ENCODE measurements at regions not wholly inside any gene's neighbourhood (a gene's known extent, or its start where the extent isn't known, plus 50 kb on each side); places are given as distances from the start of the nearest gene placed in this dataset.
A peak's percentile ranks its signal among the peaks of the same experiment; 100 is the strongest.

- TF ChIP-seq, protein P1, sequence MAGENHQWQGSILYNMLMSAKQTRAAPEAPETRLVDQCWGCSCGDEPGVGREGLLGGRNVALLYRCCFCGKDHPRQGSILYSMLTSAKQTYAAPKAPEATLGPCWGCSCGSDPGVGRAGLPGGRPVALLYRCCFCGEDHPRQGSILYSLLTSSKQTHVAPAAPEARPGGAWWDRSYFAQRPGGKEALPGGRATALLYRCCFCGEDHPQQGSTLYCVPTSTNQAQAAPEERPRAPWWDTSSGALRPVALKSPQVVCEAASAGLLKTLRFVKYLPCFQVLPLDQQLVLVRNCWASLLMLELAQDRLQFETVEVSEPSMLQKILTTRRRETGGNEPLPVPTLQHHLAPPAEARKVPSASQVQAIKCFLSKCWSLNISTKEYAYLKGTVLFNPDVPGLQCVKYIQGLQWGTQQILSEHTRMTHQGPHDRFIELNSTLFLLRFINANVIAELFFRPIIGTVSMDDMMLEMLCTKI (IDR thresholded peaks at IDR 0.05; ENCODE audit: partially characterized antibody), result no peak
- peak; percentile 95 for TF ChIP-seq PHB2 (IDR thresholded peaks at IDR 0.05; ENCODE audit: low read depth)
- no peak for TF ChIP-seq ELF2 (CRISPR knock-in tag; IDR thresholded peaks at IDR 0.05)
- peak; percentile 94 for TF ChIP-seq LARP7 (IDR thresholded peaks at IDR 0.05)
- peak; percentile 99 for TF ChIP-seq CBFA2T2 (conservative IDR thresholded peaks at IDR 0.05)
- TF ChIP-seq GTF2B (IDR thresholded peaks at IDR 0.05; ENCODE audit: extremely low read depth, insufficient read length), result no peak
- TF ChIP-seq TCFL5 (CRISPR knock-in tag; conservative IDR thresholded peaks at IDR 0.05), result 0 out of 2 replicates have a peak, but pooled peaks have one; percentile 19
- TF ChIP-seq TCF3 (CRISPR knock-in tag; IDR thresholded peaks at IDR 0.05), result peak; percentile 99
- TF ChIP-seq GABPA (tag; conservative IDR thresholded peaks at IDR 0.05; ENCODE audit: low read depth), result peak; percentile 8; the same call in 1 of the 2 replicates
- peak; percentile 68; the same call in 1 of the 2 replicates for TF ChIP-seq PATZ1 (CRISPR knock-in tag; IDR thresholded peaks at IDR 0.05; ENCODE audit: borderline replicate concordance)
- TF ChIP-seq DIDO1 (tag; IDR thresholded peaks at IDR 0.05; ENCODE audit: low read depth), result no peak; the same call in 1 of the 2 replicates
- TF ChIP-seq FOXK1 (CRISPR knock-in tag; IDR thresholded peaks at IDR 0.05; ENCODE audit: borderline replicate concordance), result 0 out of 2 replicates have a peak, but pooled peaks have one; percentile 34
- 0 out of 2 replicates have a peak, but pooled peaks have one; percentile 68 for TF ChIP-seq ZNF561 (CRISPR knock-in tag; conservative IDR thresholded peaks at IDR 0.05)
- peak; percentile 96 to 98 for TF ChIP-seq MAZ (CRISPR knock-in tag; conservative IDR thresholded peaks at IDR 0.05 in 1 of 2, IDR thresholded peaks at IDR 0.05 in 1 of 2)
- peak; percentile 82 for TF ChIP-seq CREB1 (IDR thresholded peaks at IDR 0.05)
- peak; percentile 49; the same call in 1 of the 2 replicates for TF ChIP-seq CREB1 (CRISPR knock-in tag; IDR thresholded peaks at IDR 0.05)
- TF ChIP-seq, protein P2, sequence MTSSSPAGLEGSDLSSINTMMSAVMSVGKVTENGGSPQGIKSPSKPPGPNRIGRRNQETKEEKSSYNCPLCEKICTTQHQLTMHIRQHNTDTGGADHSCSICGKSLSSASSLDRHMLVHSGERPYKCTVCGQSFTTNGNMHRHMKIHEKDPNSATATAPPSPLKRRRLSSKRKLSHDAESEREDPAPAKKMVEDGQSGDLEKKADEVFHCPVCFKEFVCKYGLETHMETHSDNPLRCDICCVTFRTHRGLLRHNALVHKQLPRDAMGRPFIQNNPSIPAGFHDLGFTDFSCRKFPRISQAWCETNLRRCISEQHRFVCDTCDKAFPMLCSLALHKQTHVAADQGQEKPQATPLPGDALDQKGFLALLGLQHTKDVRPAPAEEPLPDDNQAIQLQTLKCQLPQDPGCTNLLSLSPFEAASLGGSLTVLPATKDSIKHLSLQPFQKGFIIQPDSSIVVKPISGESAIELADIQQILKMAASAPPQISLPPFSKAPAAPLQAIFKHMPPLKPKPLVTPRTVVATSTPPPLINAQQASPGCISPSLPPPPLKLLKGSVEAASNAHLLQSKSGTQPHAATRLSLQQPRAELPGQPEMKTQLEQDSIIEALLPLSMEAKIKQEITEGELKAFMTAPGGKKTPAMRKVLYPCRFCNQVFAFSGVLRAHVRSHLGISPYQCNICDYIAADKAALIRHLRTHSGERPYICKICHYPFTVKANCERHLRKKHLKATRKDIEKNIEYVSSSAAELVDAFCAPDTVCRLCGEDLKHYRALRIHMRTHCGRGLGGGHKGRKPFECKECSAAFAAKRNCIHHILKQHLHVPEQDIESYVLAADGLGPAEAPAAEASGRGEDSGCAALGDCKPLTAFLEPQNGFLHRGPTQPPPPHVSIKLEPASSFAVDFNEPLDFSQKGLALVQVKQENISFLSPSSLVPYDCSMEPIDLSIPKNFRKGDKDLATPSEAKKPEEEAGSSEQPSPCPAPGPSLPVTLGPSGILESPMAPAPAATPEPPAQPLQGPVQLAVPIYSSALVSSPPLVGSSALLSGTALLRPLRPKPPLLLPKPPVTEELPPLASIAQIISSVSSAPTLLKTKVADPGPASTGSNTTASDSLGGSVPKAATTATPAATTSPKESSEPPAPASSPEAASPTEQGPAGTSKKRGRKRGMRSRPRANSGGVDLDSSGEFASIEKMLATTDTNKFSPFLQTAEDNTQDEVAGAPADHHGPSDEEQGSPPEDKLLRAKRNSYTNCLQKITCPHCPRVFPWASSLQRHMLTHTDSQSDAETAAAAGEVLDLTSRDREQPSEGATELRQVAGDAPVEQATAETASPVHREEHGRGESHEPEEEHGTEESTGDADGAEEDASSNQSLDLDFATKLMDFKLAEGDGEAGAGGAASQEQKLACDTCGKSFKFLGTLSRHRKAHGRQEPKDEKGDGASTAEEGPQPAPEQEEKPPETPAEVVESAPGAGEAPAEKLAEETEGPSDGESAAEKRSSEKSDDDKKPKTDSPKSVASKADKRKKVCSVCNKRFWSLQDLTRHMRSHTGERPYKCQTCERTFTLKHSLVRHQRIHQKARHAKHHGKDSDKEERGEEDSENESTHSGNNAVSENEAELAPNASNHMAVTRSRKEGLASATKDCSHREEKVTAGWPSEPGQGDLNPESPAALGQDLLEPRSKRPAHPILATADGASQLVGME (CRISPR knock-in tag; IDR thresholded peaks at IDR 0.05), result no peak
These were observed 91.6 kb downstream of the GLUL start (continued) for GRCh38 chr1:182299728-182300616.

Data from K562 (cell line).